GM12872 (cell line): ENCODE measurements at regions not wholly inside any gene's neighbourhood (a gene's known extent, or its start where the extent isn't known, plus 50 kb on each side); places are given as distances from the start of the nearest gene placed in this dataset.
A peak's percentile ranks its signal among the peaks of the same experiment; 100 is the strongest.

Experiments
- TF ChIP-seq, protein P1 (sequence below): IDR thresholded peaks from 3 replicates; pipeline ENCODE4 v1.5.1; 2011; ENCODE audit warnings: low read depth, mild to moderate bottlenecking, low read length, moderate library complexity; ENCODE audit not compliant: insufficient read depth

DNA sequence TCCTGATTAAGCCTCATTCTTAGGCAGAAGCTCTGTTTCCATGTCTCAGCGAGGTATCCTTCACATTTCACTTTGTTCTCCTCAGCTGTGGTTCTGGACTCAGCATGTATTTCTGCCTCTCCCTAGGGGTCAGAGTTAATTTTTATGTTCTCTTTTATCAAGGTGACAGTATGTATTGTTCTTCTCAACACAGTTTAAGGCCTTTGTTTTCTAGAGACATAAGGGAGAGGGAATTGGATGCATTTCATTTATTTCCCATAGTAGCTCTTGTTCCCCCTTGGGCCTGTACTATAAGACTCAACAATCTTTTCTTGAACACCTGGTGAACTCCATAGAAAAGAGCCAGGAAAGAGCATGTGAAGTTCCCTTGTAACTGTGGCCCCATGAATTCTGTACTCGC is 214.3 kb downstream of the ZWINT start:
- TF ChIP-seq, protein P1, sequence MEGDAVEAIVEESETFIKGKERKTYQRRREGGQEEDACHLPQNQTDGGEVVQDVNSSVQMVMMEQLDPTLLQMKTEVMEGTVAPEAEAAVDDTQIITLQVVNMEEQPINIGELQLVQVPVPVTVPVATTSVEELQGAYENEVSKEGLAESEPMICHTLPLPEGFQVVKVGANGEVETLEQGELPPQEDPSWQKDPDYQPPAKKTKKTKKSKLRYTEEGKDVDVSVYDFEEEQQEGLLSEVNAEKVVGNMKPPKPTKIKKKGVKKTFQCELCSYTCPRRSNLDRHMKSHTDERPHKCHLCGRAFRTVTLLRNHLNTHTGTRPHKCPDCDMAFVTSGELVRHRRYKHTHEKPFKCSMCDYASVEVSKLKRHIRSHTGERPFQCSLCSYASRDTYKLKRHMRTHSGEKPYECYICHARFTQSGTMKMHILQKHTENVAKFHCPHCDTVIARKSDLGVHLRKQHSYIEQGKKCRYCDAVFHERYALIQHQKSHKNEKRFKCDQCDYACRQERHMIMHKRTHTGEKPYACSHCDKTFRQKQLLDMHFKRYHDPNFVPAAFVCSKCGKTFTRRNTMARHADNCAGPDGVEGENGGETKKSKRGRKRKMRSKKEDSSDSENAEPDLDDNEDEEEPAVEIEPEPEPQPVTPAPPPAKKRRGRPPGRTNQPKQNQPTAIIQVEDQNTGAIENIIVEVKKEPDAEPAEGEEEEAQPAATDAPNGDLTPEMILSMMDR = no peak

DNA sequence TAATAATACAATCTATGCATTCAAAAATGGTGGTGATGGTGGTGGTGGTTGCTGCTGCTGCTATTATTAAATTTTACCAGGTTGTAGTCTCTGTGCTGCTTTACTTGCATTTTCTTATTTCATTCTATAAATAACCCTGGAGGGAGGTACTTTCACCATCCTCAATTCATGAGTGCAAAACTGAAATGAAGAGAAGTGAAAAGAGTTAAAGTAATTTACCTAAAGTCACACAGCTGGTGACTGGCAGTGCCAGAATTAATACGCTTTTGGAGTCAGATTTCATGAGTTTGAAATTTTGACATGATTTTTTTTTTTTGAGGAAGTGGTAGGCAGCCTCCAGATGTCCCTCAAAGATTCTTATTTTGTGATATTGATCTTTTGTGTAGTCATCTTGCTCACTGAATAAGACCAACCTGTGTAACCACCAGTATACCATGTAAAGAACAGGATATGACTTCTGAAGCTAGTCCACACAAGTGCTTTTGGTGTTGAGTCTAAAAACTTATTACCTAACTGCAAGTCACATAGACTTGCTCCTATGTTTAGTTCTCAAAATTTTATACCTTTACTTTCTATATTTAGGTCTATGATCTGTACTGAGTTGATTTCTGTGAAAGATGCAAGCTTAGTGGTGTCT is 218.8 kb downstream of the ZWINT start:
- TF ChIP-seq, protein P1 = no peak

DNA sequence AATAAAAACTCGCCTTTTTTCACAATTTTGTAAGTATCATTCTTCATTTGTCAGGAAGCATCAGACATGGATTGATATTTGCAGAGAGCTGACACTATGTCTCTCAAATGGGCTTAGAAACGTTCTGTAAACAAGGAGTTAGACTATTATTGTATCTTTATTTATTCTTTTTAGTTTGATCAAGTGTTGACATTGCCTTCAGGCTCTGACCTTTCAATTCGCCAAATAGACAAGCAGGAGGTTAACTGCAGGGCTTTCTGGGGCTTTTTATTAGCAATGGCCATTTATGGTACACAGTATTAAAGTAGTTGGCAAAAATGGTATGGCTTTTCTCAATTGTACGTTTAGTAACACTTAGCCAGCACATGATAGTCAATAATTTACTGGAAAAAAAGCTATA is 221.7 kb downstream of the ZWINT start:
- TF ChIP-seq, protein P1 = no peak

DNA sequence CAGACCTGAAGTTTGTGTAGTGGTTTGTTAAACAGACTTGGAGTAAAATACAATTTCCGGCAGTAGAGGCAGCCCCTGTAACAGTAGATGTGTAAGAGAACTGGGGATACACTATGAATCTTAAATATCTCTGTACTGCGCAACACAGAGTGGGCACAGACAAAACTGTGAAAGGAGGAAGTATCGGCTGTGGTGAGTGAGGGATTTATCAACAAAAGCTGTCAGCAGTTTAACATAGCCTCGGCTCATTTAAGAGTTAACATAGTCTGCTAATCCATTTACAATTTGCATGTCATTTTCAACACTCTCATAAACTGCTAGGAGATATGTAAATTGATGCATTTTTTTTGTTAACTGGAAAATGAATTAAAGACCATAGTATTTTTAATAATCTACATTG is 225.2 kb downstream of the ZWINT start:
- TF ChIP-seq, protein P1 = no peak

DNA sequence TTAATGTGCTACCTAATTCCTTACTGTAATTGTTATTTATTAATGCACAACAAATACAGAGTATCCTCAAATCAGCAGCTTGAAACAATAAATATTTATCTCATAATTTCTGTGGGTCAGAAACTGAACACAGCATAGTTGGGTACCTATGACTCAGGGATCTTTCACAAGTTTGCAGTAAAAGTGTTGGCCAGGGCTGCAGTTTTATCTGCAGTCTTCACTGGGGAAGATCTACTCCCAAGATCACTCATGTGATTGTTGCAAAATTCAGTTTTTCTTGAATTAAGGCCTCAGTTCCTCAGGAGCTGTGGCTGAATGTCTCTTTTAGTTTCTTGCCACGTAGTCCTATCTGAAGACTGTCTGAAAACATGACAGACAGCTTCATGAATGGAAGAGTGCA is 237.8 kb downstream of the ZWINT start:
- TF ChIP-seq, protein P1 = no peak

DNA sequence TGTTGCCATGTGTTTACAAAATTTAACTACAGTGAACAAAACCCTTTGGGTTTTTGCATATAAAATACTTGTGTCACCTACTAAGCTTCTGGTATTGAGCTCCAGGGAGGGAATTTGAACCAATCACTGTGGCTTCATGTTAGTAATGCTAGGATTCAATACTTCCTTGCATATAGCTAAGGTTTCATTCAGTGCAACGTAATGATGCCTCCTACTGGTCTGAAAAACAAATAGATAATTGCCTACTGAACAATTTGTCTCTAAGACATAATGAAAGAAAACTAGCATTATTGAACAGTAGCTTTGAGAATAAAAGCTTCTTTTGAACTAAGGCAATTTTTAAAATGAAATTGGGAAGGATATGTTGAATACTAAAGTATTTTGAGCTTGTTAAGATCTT is 244.4 kb downstream of the ZWINT start:
- TF ChIP-seq, protein P1 = peak; percentile 28; the same call in 2 of the 3 replicates

DNA sequence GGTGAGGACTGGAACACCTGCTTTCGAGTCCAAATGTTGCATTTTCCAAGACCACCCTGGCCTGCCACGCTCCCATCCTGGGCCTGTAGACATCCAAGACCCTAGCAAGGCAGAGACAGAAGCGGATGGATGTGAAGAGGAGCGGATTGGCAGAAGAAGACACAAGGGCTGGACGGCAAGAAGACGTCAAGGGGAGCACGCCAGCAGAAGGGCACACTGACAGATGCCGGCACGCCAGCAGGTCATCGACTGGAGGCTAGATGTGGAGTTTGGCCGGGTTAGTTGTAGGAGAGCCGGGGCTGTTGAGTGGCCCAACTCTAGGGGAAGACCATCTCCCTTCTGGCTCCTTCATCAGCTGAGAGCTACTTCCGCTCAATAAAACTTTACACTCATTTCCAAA is 251.6 kb downstream of the ZWINT start:
- TF ChIP-seq, protein P1 = no peak
